Peyer's patch (tissue), 4 donors: ENCODE measurements at regions not wholly inside any gene's neighbourhood (a gene's known extent, or its start where the extent isn't known, plus 50 kb on each side); places are given as distances from the start of the nearest gene placed in this dataset.
"Not testable (repeated sequence)": the region's sequence is repeated elsewhere in the genome, so short reads cannot be mapped to it uniquely, and the experiment has no call there.

Source experiments
- DNase-seq, 3 donors: peaks; one replicate each; pipeline ENCODE4 v3.0.0-alpha.2; 2017 to 2019
- H3K27ac ChIP-seq, 4 donors: fragments of 200-600 bp; sonication (generic); one replicate each; pipeline ENCODE4 v1.5.1; 2016 to 2019
- H3K27me3 ChIP-seq, 2 donors: fragments of 200-600 bp; sonication (generic); one replicate each; pipeline ENCODE4 v1.5.1; 2019
- H3K36me3 ChIP-seq, 3 donors: fragments of 200-600 bp; sonication (generic); one replicate each; pipeline ENCODE4 v1.5.1; 2016 to 2019
- H3K4me1 ChIP-seq, 4 donors: fragments of 200-600 bp; sonication (generic); one replicate each; pipeline ENCODE4 v1.5.1; 2016 to 2019
- H3K4me3 ChIP-seq, 4 donors: fragments of 200-600 bp; sonication (generic); 1 replicate in 3 of 4; 2 replicates in 1 of 4; pipeline ENCODE4 v1.5.1; 2016 to 2019; ENCODE audit warnings: mild to moderate bottlenecking in 1 of 4
- H3K9me3 ChIP-seq, 4 donors: fragments of 200-600 bp; sonication (generic); one replicate each; pipeline ENCODE4 v1.5.1; 2016 to 2019; ENCODE audit warnings: mild to moderate bottlenecking in 1 of 4
- POLR2A ChIP-seq, 2 donors: fragments of 450-650 bp; IDR thresholded peaks; one replicate each; pipeline ENCODE4 v1.5.1; 2017; ENCODE audit warnings: antibody characterized with exemption in 2 of 2, mild to moderate bottlenecking in 2 of 2, moderate library complexity in 2 of 2
- TF ChIP-seq, protein P1 (sequence below), 6 experiments: fragments of 450-650 bp in 4 of 6; fragments of 200-600 bp in 2 of 6; sonication (generic) in 1 of 6; IDR thresholded peaks; one replicate each; pipeline ENCODE4 v1.5.1; 2017 to 2019; ENCODE audit warnings: antibody characterized with exemption in 6 of 6, mild to moderate bottlenecking in 3 of 6, moderate library complexity in 1 of 6

DNA sequence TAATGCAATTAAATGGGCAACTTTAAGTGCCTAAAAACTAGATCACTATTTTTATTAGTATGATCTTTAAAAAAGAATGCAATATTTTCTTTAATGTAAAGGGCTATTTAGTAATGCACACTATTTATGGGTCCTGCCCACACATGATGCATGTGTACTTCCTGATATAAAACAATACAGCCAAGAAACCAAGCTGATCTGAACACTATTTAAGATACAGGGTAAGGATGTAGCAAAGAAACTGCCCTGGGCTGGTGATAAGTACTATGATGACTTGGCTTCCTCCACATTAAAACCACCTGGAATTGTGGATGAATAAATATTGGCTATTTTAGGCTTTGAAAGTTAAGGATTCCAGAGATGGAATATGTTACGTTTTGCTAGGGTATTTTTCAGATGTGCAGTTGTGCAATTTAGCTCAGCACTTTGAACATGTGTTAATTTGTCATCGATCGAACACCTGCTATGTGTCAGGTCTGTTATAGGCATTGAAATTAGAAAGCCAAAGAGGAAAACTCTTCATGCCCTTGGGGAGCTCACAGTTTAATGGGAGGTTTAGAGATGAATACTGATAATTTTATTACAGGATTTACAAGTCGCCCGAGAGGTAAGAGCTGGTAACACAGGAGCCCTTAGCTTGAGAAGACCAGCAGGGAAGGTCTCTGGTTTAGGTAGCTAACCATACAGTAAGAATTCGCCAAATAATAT is 276.7 kb downstream of the PLK2 start:
- TF ChIP-seq POLR2A (IDR thresholded peaks at IDR 0.05), result no peak
- TF ChIP-seq, protein P1, sequence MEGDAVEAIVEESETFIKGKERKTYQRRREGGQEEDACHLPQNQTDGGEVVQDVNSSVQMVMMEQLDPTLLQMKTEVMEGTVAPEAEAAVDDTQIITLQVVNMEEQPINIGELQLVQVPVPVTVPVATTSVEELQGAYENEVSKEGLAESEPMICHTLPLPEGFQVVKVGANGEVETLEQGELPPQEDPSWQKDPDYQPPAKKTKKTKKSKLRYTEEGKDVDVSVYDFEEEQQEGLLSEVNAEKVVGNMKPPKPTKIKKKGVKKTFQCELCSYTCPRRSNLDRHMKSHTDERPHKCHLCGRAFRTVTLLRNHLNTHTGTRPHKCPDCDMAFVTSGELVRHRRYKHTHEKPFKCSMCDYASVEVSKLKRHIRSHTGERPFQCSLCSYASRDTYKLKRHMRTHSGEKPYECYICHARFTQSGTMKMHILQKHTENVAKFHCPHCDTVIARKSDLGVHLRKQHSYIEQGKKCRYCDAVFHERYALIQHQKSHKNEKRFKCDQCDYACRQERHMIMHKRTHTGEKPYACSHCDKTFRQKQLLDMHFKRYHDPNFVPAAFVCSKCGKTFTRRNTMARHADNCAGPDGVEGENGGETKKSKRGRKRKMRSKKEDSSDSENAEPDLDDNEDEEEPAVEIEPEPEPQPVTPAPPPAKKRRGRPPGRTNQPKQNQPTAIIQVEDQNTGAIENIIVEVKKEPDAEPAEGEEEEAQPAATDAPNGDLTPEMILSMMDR (IDR thresholded peaks at IDR 0.05), result no peak
- Histone ChIP-seq H3K4me3 (no peak overlapping the region), H3K27ac (no peak overlapping the region), H3K36me3 (no peaks in the 10 kb centered on the region), H3K27me3 (no peaks in the 10 kb centered on the region), H3K9me3 (no peaks in the 10 kb centered on the region), H3K4me1 (no peaks in the 10 kb centered on the region)
- DNase-seq, result no peak

DNA sequence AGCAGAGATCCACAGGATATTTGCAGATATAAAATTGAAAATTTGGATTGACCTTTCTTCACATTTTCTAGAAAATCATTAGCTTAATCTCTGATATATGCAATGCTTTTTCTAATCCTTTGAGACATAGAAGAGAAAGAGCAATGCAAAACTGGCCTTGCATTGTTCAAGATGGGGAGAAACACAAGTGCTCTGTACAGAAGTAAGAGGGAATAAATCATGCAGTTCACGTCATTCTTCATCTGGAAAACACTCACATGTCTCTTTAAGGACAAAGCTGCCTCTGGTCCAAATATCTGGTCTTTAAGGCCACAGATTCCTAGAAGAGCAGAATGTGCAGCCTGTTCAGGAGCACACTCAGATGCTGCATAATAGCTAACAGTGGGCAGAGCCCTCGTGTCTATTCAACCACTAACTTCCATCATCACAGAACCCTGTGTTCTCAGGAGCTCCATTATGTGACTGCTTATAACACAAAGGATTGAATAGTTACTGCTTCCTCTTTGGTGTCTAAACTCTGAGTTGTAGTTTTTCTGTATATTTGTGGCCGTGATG is 277.5 kb downstream of the PLK2 start:
- DNase-seq, result no peak
- TF ChIP-seq POLR2A (IDR thresholded peaks at IDR 0.05), result no peak

DNA sequence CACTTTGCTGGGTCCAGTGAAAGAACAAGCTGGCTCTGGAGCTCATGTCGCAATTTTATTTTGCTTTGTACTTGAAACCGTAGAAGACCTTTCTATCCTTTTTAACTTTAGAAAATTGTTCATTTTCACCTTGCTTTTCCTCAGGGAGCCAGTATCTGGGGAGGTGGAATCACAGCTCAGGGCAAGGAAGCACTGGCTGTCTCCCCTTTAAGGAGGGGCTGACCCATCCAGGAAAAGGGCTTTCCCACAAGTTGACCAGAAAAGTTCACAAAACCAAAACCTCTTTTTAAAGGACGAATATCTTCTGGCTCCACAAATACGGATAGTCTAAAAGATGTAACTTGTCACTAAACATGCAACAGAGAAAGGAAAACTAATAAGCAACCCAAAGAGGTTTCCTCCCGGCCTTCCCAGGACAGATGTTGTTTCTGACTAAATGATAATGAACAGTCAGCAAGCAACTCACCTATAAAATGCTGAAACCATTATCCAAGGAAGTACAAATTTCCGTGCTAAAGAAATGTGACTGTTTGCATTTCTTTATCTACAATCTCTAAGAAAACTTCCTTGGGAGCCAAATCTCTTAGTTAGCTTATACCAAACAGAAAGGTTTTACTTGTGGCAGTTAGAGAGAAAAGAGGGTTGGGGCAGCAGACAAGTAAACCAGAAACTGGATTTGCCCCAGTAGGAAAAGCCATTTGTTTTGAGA is 278.2 kb downstream of the PLK2 start:
- Histone ChIP-seq H3K4me1 (no peaks in the 10 kb centered on the region), H3K36me3 (no peaks in the 10 kb centered on the region), H3K27ac (no peak overlapping the region), H3K27me3 (no peaks in the 10 kb centered on the region), H3K4me3 (no peak overlapping the region), H3K9me3 (no peaks in the 10 kb centered on the region)
- no peak for TF ChIP-seq POLR2A (IDR thresholded peaks at IDR 0.05)
- DNase-seq, result no peak

More for the DNA sequence above, 277.5 kb downstream of the PLK2 start:
- Histone ChIP-seq H3K4me1 (no peaks in the 10 kb centered on the region), H3K27me3 (no peaks in the 10 kb centered on the region), H3K36me3 (no peaks in the 10 kb centered on the region), H3K4me3 (no peak overlapping the region), H3K27ac (no peak overlapping the region), H3K9me3 (no peaks in the 10 kb centered on the region)

DNA sequence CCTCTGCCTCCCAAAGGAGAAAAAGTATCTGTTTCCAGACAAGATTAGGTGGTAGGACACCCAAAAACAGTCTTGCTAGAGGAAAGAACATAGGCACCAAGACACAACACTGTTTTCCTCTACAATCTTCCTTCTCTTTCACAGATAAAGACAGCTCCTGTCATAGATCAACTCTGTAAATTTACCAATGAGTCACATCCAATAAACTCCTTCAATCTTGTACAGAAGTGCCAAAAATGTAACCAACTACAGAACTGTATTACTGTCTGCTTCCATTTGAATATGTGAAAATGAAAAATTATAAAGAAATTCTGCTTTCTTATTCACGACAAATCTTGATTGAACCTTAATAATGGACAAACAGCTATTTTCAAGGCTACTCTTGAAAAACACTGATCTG is 286.9 kb downstream of the PLK2 start:
- no peak for DNase-seq
- Histone ChIP-seq H3K36me3 (no peaks in the 10 kb centered on the region), H3K9me3 (no peaks in the 10 kb centered on the region), H3K27me3 (no peaks in the 10 kb centered on the region), H3K4me1 (no peaks in the 10 kb centered on the region), H3K27ac (no peak overlapping the region), H3K4me3 (no peak overlapping the region)
- TF ChIP-seq, protein P1 (IDR thresholded peaks at IDR 0.05), result no peak
- no peak for TF ChIP-seq POLR2A (IDR thresholded peaks at IDR 0.05)

DNA sequence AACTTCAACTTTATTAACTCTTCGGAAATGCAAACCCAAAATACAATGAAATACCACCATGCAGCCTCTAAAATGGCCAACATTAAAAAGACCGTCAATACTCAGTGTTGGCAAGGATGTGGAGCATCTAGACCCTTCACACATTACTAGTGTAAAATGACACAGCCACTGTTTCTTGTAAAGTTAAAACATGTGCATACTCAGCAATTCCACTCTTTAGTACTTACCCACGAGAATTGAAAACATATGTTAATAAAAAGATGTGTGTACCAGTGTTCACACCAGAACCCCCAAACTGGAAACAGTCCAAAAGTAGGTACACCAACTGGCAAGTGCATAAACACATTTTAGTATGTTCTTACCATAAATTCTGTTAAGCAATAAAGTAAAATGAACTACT is 294.7 kb downstream of the PLK2 start:
- Histone ChIP-seq H3K36me3 (no peaks in the 10 kb centered on the region), H3K9me3 (no peaks in the 10 kb centered on the region), H3K27ac (no peak overlapping the region), H3K4me3 (no peak overlapping the region), H3K27me3 (no peaks in the 10 kb centered on the region), H3K4me1 (no peaks in the 10 kb centered on the region)
- DNase-seq, result no peak
- no peak for TF ChIP-seq POLR2A (IDR thresholded peaks at IDR 0.05)
- TF ChIP-seq, protein P1 (IDR thresholded peaks at IDR 0.05), result no peak

DNA sequence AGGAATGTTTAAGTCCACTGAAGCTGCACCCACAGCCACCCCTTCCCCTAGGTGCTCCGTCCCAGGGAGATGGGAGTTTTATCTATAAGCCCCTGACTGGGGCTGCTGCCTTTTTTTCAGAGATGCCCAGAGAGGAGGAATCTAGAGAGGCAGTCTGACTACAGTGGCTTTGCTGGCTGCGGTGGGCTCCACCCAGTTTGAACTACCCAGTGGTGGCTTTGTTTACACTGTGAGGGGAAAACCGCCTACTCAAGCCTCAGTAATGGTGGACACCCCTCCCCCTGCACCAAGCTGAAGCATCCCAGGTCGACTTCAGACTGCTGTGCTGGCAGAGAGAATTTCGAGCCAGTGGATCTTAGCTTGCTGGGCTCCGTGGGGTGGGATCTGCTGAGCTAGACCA is 298.0 kb downstream of the PLK2 start:
- H3K27me3 ChIP-seq, H3K4me1 ChIP-seq, DNase-seq: not testable (repeated sequence)

DNA sequence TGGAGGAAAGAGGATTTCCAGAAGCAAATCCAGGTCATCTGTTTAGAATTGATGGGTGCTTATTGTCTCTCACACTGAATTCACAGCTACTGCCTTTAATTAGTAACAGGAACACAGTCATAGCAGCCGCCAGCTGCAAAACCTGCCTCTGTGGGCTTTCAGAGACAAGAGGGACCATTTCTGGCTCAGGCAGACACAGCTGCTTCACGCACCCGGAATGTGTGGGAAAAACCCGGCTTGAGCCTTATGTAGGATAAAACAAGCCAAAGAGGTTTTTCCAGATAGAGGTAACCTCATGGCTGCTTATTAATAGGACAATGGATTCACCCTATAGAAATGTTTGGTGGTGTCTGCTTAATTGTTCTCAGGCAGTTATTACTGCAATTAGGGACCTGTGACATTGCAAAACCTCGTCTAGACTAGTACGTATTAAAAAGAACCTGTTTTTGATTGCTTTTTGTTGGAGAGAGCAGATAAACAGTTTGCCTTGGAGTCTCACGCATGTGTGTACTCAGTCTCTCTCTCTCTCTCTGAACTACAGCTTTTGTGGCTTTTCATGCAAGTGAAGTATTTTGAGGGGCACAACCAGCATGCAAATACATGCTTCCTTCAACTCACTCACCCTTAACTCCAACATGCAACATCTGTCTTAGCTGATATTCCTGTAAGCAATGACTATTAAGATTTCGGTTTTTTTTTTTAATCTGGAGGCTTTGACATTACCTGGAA is 302.7 kb downstream of the PLK2 start:
- no peak for DNase-seq
- Histone ChIP-seq H3K27me3 (no peaks in the 10 kb centered on the region), H3K4me3 (no peak overlapping the region), H3K4me1 (no peaks in the 10 kb centered on the region), H3K27ac (no peak overlapping the region), H3K36me3 (no peaks in the 10 kb centered on the region), H3K9me3 (no peaks in the 10 kb centered on the region)
- TF ChIP-seq, protein P1 (IDR thresholded peaks at IDR 0.05), result no peak
- TF ChIP-seq POLR2A (IDR thresholded peaks at IDR 0.05), result no peak

More for the DNA sequence above, 298.0 kb downstream of the PLK2 start:
- H3K36me3 ChIP-seq, H3K4me3 ChIP-seq, H3K27ac ChIP-seq, H3K9me3 ChIP-seq: not testable (repeated sequence)
